K562 (cell line): ENCODE measurements at regions not wholly inside any gene's neighbourhood (a gene's known extent, or its start where the extent isn't known, plus 50 kb on each side); places are given as distances from the start of the nearest gene placed in this dataset.

Experiments
- ATAC-seq: fragments of 200-7000 bp; cut with Tn5 transposase; 3 replicates; pipeline ENCODE4 v1.9.1; 2020; ENCODE audit warnings: moderate library complexity
- BruUV-seq: library from RNA; stranded (reverse); fragments of 400-500 nt; replicated peaks from 2 replicates; lab custom pipeline; 2021; lab: Mats Ljungman, UMichigan
- CTCF ChIA-PET: fragments of 300-600 bp; formaldehyde crosslinking; extraction: SDS; loops from one replicate; lab custom pipeline; 2021; ENCODE audit warnings: low intra/inter-chr PET ratio; lab: Yijun Ruan, JAX
- POLR2A ChIA-PET: fragments of 300-600, 350-650 bp; sonication (Branson Sonifier 250); formaldehyde crosslinking; extraction: SDS; loops from one replicate; lab custom pipeline; 2021; ENCODE audit warnings: antibody characterized with exemption, inconsistent platforms; lab: Yijun Ruan, JAX
- DNase-seq, 4 experiments: peaks; one replicate each; pipeline versions ENCODE4 v3.0.0 to v3.0.0-alpha.2; 2011 to 2018; ENCODE audit warnings: low spot score in 3 of 4, mixed read lengths in 3 of 4; ENCODE audit errors: extremely low read depth in 1 of 4
- FAIRE-seq: peaks from 2 replicates; lab custom pipeline; 2011; peaks lifted over from hg19 to GRCh38; lab: Jason Lieb, UNC
- H2AFZ ChIP-seq: 2 replicates; pipeline ENCODE4 v1.6.0; 2011; ENCODE audit warnings: low read depth, low read length, control low read depth, inconsistent platforms
- H3K27ac ChIP-seq: fragments of 200-600 bp; 3 replicates; pipeline ENCODE4 v1.8.0; 2011; ENCODE audit warnings: low read depth, mild to moderate bottlenecking, control low read depth, inconsistent platforms, low read length, moderate library complexity, mixed read lengths; ENCODE audit errors: extremely low read depth
- H3K27me3 ChIP-seq, 2 experiments: fragments of 300-600 bp in 1 of 2; 2 replicates in 1 of 2; 3 replicates in 1 of 2; pipeline versions ENCODE4 v1.6.0 to v1.8.0; 2011; ENCODE audit warnings: inconsistent platforms in 2 of 2, low read length in 2 of 2, mild to moderate bottlenecking in 1 of 2, mixed read lengths in 1 of 2, moderate library complexity in 1 of 2; ENCODE audit not compliant: control insufficient read depth in 2 of 2, insufficient read depth in 2 of 2
- H3K36me3 ChIP-seq: fragments of 300-600 bp; 3 replicates; pipeline ENCODE4 v1.8.0; 2011; ENCODE audit warnings: mild to moderate bottlenecking, low read length, inconsistent platforms; ENCODE audit not compliant: control insufficient read depth, insufficient read depth
- H3K4me1 ChIP-seq, 2 experiments: fragments of 200-600 bp in 1 of 2; replicated peaks in 1 of 2; 2 replicates in 1 of 2; 3 replicates in 1 of 2; pipeline versions ENCODE4 v1.5.1 to v1.8.0; 2011; ENCODE audit warnings: inconsistent platforms in 2 of 2, low read length in 2 of 2, mild to moderate bottlenecking in 1 of 2, mixed read lengths in 1 of 2, moderate library complexity in 1 of 2; ENCODE audit not compliant: control insufficient read depth in 2 of 2, insufficient read depth in 2 of 2
- H3K4me2 ChIP-seq: 2 replicates; pipeline ENCODE4 v1.6.1; 2011; ENCODE audit warnings: low read length, control low read depth, inconsistent platforms, mixed read lengths; ENCODE audit not compliant: insufficient read depth
- H3K4me3 ChIP-seq: fragments of 200-600 bp; sonication (generic), shearing (Covaris generic); 2 replicates; pipeline ENCODE4 v1.5.1; 2016; ENCODE audit warnings: control low read depth, inconsistent platforms
- H3K79me2 ChIP-seq: fragments of 200-600 bp; 3 replicates; pipeline ENCODE4 v1.8.0; 2011; ENCODE audit warnings: low read length, inconsistent platforms; ENCODE audit not compliant: control insufficient read depth, insufficient read depth
- H3K9ac ChIP-seq, 2 experiments: 2 replicates each; pipeline versions ENCODE4 v1.6.0 to v1.6.1; 2011; ENCODE audit warnings: low read depth in 2 of 2, low read length in 2 of 2, control low read depth in 1 of 2, inconsistent platforms in 1 of 2, mild to moderate bottlenecking in 1 of 2, mixed read lengths in 1 of 2; ENCODE audit not compliant: insufficient read depth in 1 of 2
- H3K9me1 ChIP-seq: one replicate; pipeline ENCODE4 v1.6.0; 2011; ENCODE audit warnings: inconsistent platforms, mild to moderate bottlenecking, low read length, moderate library complexity; ENCODE audit not compliant: control insufficient read depth, insufficient read depth
- H3K9me3 ChIP-seq: replicated peaks from 2 replicates; pipeline ENCODE4 v1.5.1; 2011; ENCODE audit warnings: low read depth, low read length, inconsistent platforms; ENCODE audit not compliant: control insufficient read depth, insufficient read depth
- H4K20me1 ChIP-seq: replicated peaks from 2 replicates; pipeline ENCODE4 v1.6.1; 2011; ENCODE audit warnings: low read length, inconsistent platforms, mixed read lengths; ENCODE audit not compliant: control insufficient read depth, insufficient read depth
- BRD9 ChIP-seq: fragments of 450-650 bp; IDR thresholded peaks from 2 replicates; pipeline ENCODE4 v1.6.1; 2018; ENCODE audit warnings: low read depth; ENCODE audit not compliant: partially characterized antibody
- GABPA ChIP-seq: fragments of 200-800 bp; sonication (Bioruptor generic); conservative IDR thresholded peaks from 2 replicates; pipeline ENCODE4 v1.6.1; 2016; ENCODE audit warnings: low read depth, missing genetic modification characterization, missing compliant biosample characterization
- PCBP2 ChIP-seq: fragments of 200-400 bp; formaldehyde crosslinking; IDR thresholded peaks from 2 replicates; pipeline ENCODE4 v1.6.1; 2018; ENCODE audit warnings: low read length, low read depth, mild to moderate bottlenecking, moderate library complexity; ENCODE audit not compliant: poor library complexity, severe bottlenecking
- PURB ChIP-seq: sonication (generic); formaldehyde crosslinking; IDR thresholded peaks from 2 replicates; pipeline ENCODE4 v1.9.0; 2021; ENCODE audit warnings: low read depth, mild to moderate bottlenecking, missing genetic modification reagents
- ZBTB1 ChIP-seq: sonication (generic); formaldehyde crosslinking; IDR thresholded peaks from 2 replicates; pipeline ENCODE4 v1.8.1; 2023; ENCODE audit warnings: missing genetic modification reagents, low read depth, mild to moderate bottlenecking, borderline replicate concordance
- WGBS: fragments of 100-300 bp; shearing (Covaris generic); methylation state at CpG from one replicate; pipeline ENCODE4 v1.1.6; 2016; ENCODE audit warnings: low coverage, mixed read lengths; ENCODE audit not compliant: insufficient coverage; ENCODE audit errors: missing lambda C conversion rate; 5-methylcytosine and 5-hydroxymethylcytosine counted together
- in situ Hi-C: fragments of 300-500 bp; cut with MboI; formaldehyde crosslinking; loops from 4 replicates; pipeline ENCODE4 v1.15.0; 2018; ENCODE audit warnings: inconsistent platforms, mixed read lengths
- intact Hi-C: fragments of 100-400 bp; cut with micrococcal nuclease; formaldehyde crosslinking; loops from 2 replicates; pipeline ENCODE4 v1.14.2; 2022
- TF ChIP-seq, protein P1 (sequence below): fragments of 250-450 bp; sonication (Bioruptor Pico); IDR thresholded peaks from 2 replicates; pipeline ENCODE4 v1.5.0; 2020; ENCODE audit warnings: mild to moderate bottlenecking

DNA sequence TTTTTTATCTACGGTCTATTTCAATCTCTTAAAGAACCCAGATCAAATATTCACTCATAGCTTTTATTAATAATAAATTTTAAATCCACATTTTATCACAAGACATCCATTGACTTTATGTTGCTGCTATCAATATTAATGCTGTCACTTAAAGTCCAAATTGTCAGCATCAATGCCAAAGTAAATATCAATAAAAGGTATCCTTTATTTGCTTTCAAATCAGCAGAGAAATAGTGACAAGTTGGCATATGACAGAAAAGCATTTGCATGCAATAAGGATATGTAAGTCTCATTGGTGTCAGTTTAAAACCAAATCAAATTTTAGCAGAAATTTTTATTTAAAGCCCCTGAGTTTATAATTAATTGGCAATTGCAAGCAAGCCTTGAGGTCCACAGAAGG, 775.4 kb downstream of the ADCYAP1 start:
- Histone ChIP-seq H2AFZ (no peak overlapping the region), H3K27ac (no peak overlapping the region), H3K9me1 (no peaks in the 10 kb centered on the region), H3K4me2 (no peak overlapping the region), H3K9ac (no peak overlapping the region), H3K4me3 (no peak overlapping the region), H3K4me1 (no peaks in the 10 kb centered on the region), H3K9me3 (no peaks in the 10 kb centered on the region), H3K79me2 (no peaks in the 10 kb centered on the region), H3K36me3 (no peaks in the 10 kb centered on the region), H4K20me1 (no peaks in the 10 kb centered on the region), H3K27me3 (no peaks in the 10 kb centered on the region)
- in situ Hi-C loops, result loop anchor here (5.0 kb wide), 1 partner anchor 62 kb away; no protein-coding TSS in a partner anchor
- no peak for TF ChIP-seq ZBTB1 (CRISPR knock-in tag)
- TF ChIP-seq BRD9, result no peak
- TF ChIP-seq GABPA (tag), result no peak
- TF ChIP-seq PURB (CRISPR knock-in tag), result no peak
- TF ChIP-seq, protein P1, sequence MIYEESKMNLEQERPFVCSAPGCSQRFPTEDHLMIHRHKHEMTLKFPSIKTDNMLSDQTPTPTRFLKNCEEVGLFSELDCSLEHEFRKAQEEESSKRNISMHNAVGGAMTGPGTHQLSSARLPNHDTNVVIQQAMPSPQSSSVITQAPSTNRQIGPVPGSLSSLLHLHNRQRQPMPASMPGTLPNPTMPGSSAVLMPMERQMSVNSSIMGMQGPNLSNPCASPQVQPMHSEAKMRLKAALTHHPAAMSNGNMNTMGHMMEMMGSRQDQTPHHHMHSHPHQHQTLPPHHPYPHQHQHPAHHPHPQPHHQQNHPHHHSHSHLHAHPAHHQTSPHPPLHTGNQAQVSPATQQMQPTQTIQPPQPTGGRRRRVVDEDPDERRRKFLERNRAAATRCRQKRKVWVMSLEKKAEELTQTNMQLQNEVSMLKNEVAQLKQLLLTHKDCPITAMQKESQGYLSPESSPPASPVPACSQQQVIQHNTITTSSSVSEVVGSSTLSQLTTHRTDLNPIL, result no peak
- TF ChIP-seq PCBP2, result no peak
- no peak for DNase-seq
- no peak for ATAC-seq
- ChIA-PET CTCF (no interaction called here), POLR2A (no interaction called here)
- no TSS peak for BruUV-seq
- FAIRE-seq, result no peak
- intact Hi-C loops, result no loop called here
- 20% methylated on average over 1 of the region's 1 CpG for WGBS
